ENCODE measurements at regions not wholly inside any gene's neighbourhood (a gene's known extent, or its start where the extent isn't known, plus 50 kb on each side); places are given as distances from the start of the nearest gene placed in this dataset.

- TF ChIP-seq POLR2A (IDR thresholded peaks at IDR 0.05) (no peak), CTCF (IDR thresholded peaks at IDR 0.05) (no peak)
Observed at GRCh38 chr18:73509460-73509859, 638.2 kb downstream of the FBXO15 start.
